ENCODE measurements at regions not wholly inside any gene's neighbourhood (a gene's known extent, or its start where the extent isn't known, plus 50 kb on each side); places are given as distances from the start of the nearest gene placed in this dataset.

GRCh38 chr5:158458086-158458485, 599.1 kb upstream of the CLINT1 start:
- H3K27me3 ChIP-seq (ENCODE audit: control insufficient read depth, insufficient read depth, low read length, poor library complexity, severe bottlenecking), result no peaks in the 10 kb centered on the region
- H3K4me3 Mint-ChIP-seq, result no peak overlapping the region

DNA sequence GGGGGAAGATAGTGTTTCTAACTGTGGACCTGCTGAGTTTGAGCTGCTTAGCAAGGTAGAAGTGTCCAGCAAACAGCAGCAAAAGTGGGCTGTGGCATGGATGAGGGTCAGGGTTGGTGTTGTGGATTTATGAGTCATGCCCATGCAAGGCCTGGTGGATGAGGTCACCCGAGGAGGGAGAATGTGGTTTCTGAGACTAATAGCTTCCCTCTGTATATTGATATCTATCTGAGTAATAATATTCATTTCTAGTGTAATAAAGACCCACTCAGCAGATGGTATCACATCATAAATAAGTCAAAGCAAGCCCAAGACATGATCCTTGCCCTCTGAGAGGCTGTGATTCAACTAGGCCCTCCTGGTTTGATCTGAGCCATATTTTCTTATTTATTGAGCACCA, 597.8 kb upstream of the CLINT1 start:
- Histone ChIP-seq H3K4me3 (ENCODE audit: low read length) (no peak overlapping the region), H3K4me1 (ENCODE audit: control insufficient read depth, insufficient read depth, low read length) (no peaks in the 10 kb centered on the region), H3K36me3 (ENCODE audit: control insufficient read depth, insufficient read depth, low read length) (no peaks in the 10 kb centered on the region), H3K27me3 (ENCODE audit: control insufficient read depth, insufficient read depth, low read length, poor library complexity, severe bottlenecking) (no peaks in the 10 kb centered on the region), H3K9me3 (ENCODE audit: control insufficient read depth, low read length) (no peaks in the 10 kb centered on the region), H3K27ac (ENCODE audit: low read depth, low read length) (no peak overlapping the region), H3K9ac (ENCODE audit: extremely low read depth, low read length, poor library complexity, severe bottlenecking) (no peak overlapping the region)
- Mint-ChIP-seq H3K4me3 (no peak overlapping the region), H3K4me1 (no peaks in the 10 kb centered on the region), H3K36me3 (ENCODE audit: low read depth) (no peaks in the 10 kb centered on the region), H3K27me3 (ENCODE audit: insufficient read depth) (no peaks in the 10 kb centered on the region), H3K27ac (no peak overlapping the region), H3K9me3 (no peaks in the 10 kb centered on the region)
- DNase-seq, result no peak
- no CpG with 5 or more reads among the region's 1 CpG for WGBS, 2 experiments (ENCODE audit: insufficient coverage in 1 of 2, insufficient read length in 1 of 2)
- TF ChIP-seq, protein P1, sequence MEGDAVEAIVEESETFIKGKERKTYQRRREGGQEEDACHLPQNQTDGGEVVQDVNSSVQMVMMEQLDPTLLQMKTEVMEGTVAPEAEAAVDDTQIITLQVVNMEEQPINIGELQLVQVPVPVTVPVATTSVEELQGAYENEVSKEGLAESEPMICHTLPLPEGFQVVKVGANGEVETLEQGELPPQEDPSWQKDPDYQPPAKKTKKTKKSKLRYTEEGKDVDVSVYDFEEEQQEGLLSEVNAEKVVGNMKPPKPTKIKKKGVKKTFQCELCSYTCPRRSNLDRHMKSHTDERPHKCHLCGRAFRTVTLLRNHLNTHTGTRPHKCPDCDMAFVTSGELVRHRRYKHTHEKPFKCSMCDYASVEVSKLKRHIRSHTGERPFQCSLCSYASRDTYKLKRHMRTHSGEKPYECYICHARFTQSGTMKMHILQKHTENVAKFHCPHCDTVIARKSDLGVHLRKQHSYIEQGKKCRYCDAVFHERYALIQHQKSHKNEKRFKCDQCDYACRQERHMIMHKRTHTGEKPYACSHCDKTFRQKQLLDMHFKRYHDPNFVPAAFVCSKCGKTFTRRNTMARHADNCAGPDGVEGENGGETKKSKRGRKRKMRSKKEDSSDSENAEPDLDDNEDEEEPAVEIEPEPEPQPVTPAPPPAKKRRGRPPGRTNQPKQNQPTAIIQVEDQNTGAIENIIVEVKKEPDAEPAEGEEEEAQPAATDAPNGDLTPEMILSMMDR (conservative IDR thresholded peaks at IDR 0.05), result no peak

More at GRCh38 chr5:158458086-158458485, 599.1 kb upstream of the CLINT1 start:
- no peaks in the 10 kb centered on the region for H3K4me1 Mint-ChIP-seq
- H3K36me3 ChIP-seq (ENCODE audit: control insufficient read depth, insufficient read depth, low read length), result no peaks in the 10 kb centered on the region
- H3K27me3 Mint-ChIP-seq (ENCODE audit: insufficient read depth), result peaks cover 2% of the 10 kb centered on the region
- H3K4me3 ChIP-seq (ENCODE audit: low read length), result no peak overlapping the region
- H3K27ac ChIP-seq (ENCODE audit: low read depth, low read length), result no peak overlapping the region
- TF ChIP-seq, protein P1 (conservative IDR thresholded peaks at IDR 0.05), result no peak
- H3K36me3 Mint-ChIP-seq (ENCODE audit: low read depth), result no peaks in the 10 kb centered on the region
- no peaks in the 10 kb centered on the region for H3K9me3 ChIP-seq (ENCODE audit: control insufficient read depth, low read length)
- DNase-seq, result no peak
- H3K27ac Mint-ChIP-seq, result no peak overlapping the region
- no peak overlapping the region for H3K9ac ChIP-seq (ENCODE audit: extremely low read depth, low read length, poor library complexity, severe bottlenecking)
- 70 to 87% methylated on average over 2 of the region's 2 CpGs for WGBS, 2 experiments (ENCODE audit: insufficient coverage in 1 of 2, insufficient read length in 1 of 2)
- H3K9me3 Mint-ChIP-seq, result no peaks in the 10 kb centered on the region
- H3K4me1 ChIP-seq (ENCODE audit: control insufficient read depth, insufficient read depth, low read length), result no peaks in the 10 kb centered on the region

GRCh38 chr5:158456241-158456640, 597.3 kb upstream of the CLINT1 start:
- 87% methylated on average over 3 of the region's 3 CpGs for WGBS, 2 experiments (ENCODE audit: insufficient coverage in 1 of 2, insufficient read length in 1 of 2)

More at GRCh38 chr5:158456241-158456640, 597.3 kb upstream of the CLINT1 start:
- DNase-seq, result no peak
- H3K9me3 ChIP-seq (ENCODE audit: control insufficient read depth, low read length), result no peaks in the 10 kb centered on the region
- Mint-ChIP-seq H3K27me3 (ENCODE audit: insufficient read depth) (no peaks in the 10 kb centered on the region), H3K4me3 (no peak overlapping the region), H3K9me3 (no peaks in the 10 kb centered on the region), H3K36me3 (ENCODE audit: low read depth) (no peaks in the 10 kb centered on the region), H3K27ac (no peak overlapping the region), H3K4me1 (no peaks in the 10 kb centered on the region)
- H3K4me1 ChIP-seq (ENCODE audit: control insufficient read depth, insufficient read depth, low read length), result no peaks in the 10 kb centered on the region
- TF ChIP-seq, protein P1 (conservative IDR thresholded peaks at IDR 0.05), result no peak
- no peaks in the 10 kb centered on the region for H3K27me3 ChIP-seq (ENCODE audit: control insufficient read depth, insufficient read depth, low read length, poor library complexity, severe bottlenecking)
- no peak overlapping the region for H3K27ac ChIP-seq (ENCODE audit: low read depth, low read length)
- H3K4me3 ChIP-seq (ENCODE audit: low read length), result no peak overlapping the region
- no peak overlapping the region for H3K9ac ChIP-seq (ENCODE audit: extremely low read depth, low read length, poor library complexity, severe bottlenecking)
- no peaks in the 10 kb centered on the region for H3K36me3 ChIP-seq (ENCODE audit: control insufficient read depth, insufficient read depth, low read length)

Data from endodermal cell (in vitro differentiated cells).